ENCODE measurements at regions not wholly inside any gene's neighbourhood (a gene's known extent, or its start where the extent isn't known, plus 50 kb on each side); places are given as distances from the start of the nearest gene placed in this dataset.

DNA sequence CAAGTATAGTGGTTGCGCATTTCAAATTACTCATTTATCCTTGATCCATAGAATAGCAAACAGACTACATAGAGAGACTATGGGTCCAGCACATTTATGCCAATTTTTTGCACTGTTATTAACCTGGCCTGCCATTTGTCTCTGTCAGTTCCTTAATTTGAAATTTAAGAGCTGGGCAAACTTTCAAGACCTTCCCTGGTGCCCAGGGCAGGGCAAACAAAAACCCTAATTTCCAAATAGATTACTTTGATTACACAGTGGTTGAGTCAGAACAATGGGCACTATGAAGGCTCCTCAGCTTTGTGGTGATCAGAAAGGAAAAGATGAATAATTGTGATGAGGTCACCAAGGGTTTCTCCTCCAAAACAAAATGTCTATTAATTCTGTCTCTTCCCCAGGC is 80.6 kb downstream of the TNFSF18 start:
- TF ChIP-seq, protein P1, sequence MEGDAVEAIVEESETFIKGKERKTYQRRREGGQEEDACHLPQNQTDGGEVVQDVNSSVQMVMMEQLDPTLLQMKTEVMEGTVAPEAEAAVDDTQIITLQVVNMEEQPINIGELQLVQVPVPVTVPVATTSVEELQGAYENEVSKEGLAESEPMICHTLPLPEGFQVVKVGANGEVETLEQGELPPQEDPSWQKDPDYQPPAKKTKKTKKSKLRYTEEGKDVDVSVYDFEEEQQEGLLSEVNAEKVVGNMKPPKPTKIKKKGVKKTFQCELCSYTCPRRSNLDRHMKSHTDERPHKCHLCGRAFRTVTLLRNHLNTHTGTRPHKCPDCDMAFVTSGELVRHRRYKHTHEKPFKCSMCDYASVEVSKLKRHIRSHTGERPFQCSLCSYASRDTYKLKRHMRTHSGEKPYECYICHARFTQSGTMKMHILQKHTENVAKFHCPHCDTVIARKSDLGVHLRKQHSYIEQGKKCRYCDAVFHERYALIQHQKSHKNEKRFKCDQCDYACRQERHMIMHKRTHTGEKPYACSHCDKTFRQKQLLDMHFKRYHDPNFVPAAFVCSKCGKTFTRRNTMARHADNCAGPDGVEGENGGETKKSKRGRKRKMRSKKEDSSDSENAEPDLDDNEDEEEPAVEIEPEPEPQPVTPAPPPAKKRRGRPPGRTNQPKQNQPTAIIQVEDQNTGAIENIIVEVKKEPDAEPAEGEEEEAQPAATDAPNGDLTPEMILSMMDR (IDR thresholded peaks at IDR 0.05): no peak
- TF ChIP-seq POLR2AphosphoS5 (IDR thresholded peaks at IDR 0.05): no peak

Data from breast epithelium (tissue), 3 donors.